HUES64 (cell line): ENCODE measurements at regions not wholly inside any gene's neighbourhood (a gene's known extent, or its start where the extent isn't known, plus 50 kb on each side); places are given as distances from the start of the nearest gene placed in this dataset.

ENCODE experiments used
- H3K27ac ChIP-seq: 2 replicates; pipeline ENCODE4 v1.7.0; 2013; ENCODE audit warnings: low read depth, low read length, inconsistent platforms
- H3K27me3 ChIP-seq: 2 replicates; pipeline ENCODE4 v1.6.1; 2013; ENCODE audit warnings: mild to moderate bottlenecking, low read length; ENCODE audit not compliant: insufficient read depth
- H3K36me3 ChIP-seq: 2 replicates; pipeline ENCODE4 v1.6.1; 2013; ENCODE audit warnings: mild to moderate bottlenecking, low read length; ENCODE audit not compliant: insufficient read depth
- H3K4me1 ChIP-seq: 2 replicates; pipeline ENCODE4 v1.6.1; 2013; ENCODE audit warnings: mild to moderate bottlenecking, low read length, moderate library complexity; ENCODE audit not compliant: insufficient read depth
- H3K4me3 ChIP-seq: 2 replicates; pipeline ENCODE4 v1.5.1; 2013; ENCODE audit warnings: mild to moderate bottlenecking, low read length, moderate library complexity
- H3K9ac ChIP-seq: 2 replicates; pipeline ENCODE4 v1.6.1; 2013; ENCODE audit warnings: mild to moderate bottlenecking, low read depth, low read length
- H3K9me3 ChIP-seq: 2 replicates; pipeline ENCODE4 v1.6.1; 2013; ENCODE audit warnings: low read depth, low read length; ENCODE audit not compliant: insufficient read depth
- WGBS: fragments of 150-250, 120-280 bp; methylation state at CpG from one replicate; pipeline ENCODE4 v1.1.7; 2013; ENCODE audit warnings: missing lambda C conversion rate; 5-methylcytosine and 5-hydroxymethylcytosine counted together

GRCh38 chr6:74133073-74133472, 437.1 kb downstream of the CD109 start:
- WGBS = 90% methylated on average over 1 of the region's 1 CpG
- no peaks in the 10 kb centered on the region for H3K27me3 ChIP-seq
- no peaks in the 10 kb centered on the region for H3K4me1 ChIP-seq
- H3K4me3 ChIP-seq = no peak overlapping the region
- no peaks in the 10 kb centered on the region for H3K36me3 ChIP-seq
- H3K27ac ChIP-seq = no peak overlapping the region
- no peak overlapping the region for H3K9ac ChIP-seq
- no peaks in the 10 kb centered on the region; the same call in 1 of the 2 replicates for H3K9me3 ChIP-seq

GRCh38 chr6:74130641-74131040, 434.6 kb downstream of the CD109 start:
- H3K9me3 ChIP-seq = no peaks in the 10 kb centered on the region; the same call in 1 of the 2 replicates
- H3K4me3 ChIP-seq = no peak overlapping the region
- H3K9ac ChIP-seq = no peak overlapping the region
- no peaks in the 10 kb centered on the region for H3K4me1 ChIP-seq
- 90% methylated on average over 2 of the region's 2 CpGs for WGBS
- no peaks in the 10 kb centered on the region for H3K36me3 ChIP-seq
- no peak overlapping the region for H3K27ac ChIP-seq
- no peaks in the 10 kb centered on the region for H3K27me3 ChIP-seq

GRCh38 chr6:74128536-74128935, 432.5 kb downstream of the CD109 start:
- Histone ChIP-seq H3K9ac (no peak overlapping the region), H3K4me3 (no peak overlapping the region), H3K27ac (no peak overlapping the region), H3K4me1 (no peaks in the 10 kb centered on the region), H3K36me3 (no peaks in the 10 kb centered on the region), H3K9me3 (no peaks in the 10 kb centered on the region), H3K27me3 (no peaks in the 10 kb centered on the region)
- WGBS = no CpG with 5 or more reads among the region's 1 CpG

- Histone ChIP-seq H3K27ac (no peak overlapping the region), H3K36me3 (no peaks in the 10 kb centered on the region), H3K9me3 (no peaks in the 10 kb centered on the region), H3K4me1 (no peaks in the 10 kb centered on the region), H3K4me3 (no peak overlapping the region), H3K27me3 (no peaks in the 10 kb centered on the region), H3K9ac (no peak overlapping the region)
- 100% methylated on average over 1 of the region's 1 CpG for WGBS
Measured at GRCh38 chr6:74117113-74117512, 421.1 kb downstream of the CD109 start.

GRCh38 chr6:74115674-74116073, 419.7 kb downstream of the CD109 start:
- no peak overlapping the region for H3K27ac ChIP-seq
- no peak overlapping the region for H3K9ac ChIP-seq
- no peaks in the 10 kb centered on the region for H3K4me1 ChIP-seq
- H3K4me3 ChIP-seq = no peak overlapping the region
- no peaks in the 10 kb centered on the region for H3K36me3 ChIP-seq
- H3K27me3 ChIP-seq = no peaks in the 10 kb centered on the region
- no peaks in the 10 kb centered on the region for H3K9me3 ChIP-seq
- 89% methylated on average over 3 of the region's 3 CpGs for WGBS

- Histone ChIP-seq H3K4me3 (no peak overlapping the region), H3K4me1 (no peaks in the 10 kb centered on the region), H3K9me3 (no peaks in the 10 kb centered on the region), H3K27ac (no peak overlapping the region), H3K36me3 (no peaks in the 10 kb centered on the region), H3K9ac (no peak overlapping the region), H3K27me3 (no peaks in the 10 kb centered on the region)
- 97% methylated on average over 2 of the region's 2 CpGs for WGBS
Measured at GRCh38 chr6:74114428-74114827, 418.4 kb downstream of the CD109 start.

- Histone ChIP-seq H3K4me3 (no peak overlapping the region), H3K27me3 (no peaks in the 10 kb centered on the region), H3K9ac (no peak overlapping the region), H3K9me3 (no peaks in the 10 kb centered on the region), H3K27ac (no peak overlapping the region), H3K4me1 (no peaks in the 10 kb centered on the region), H3K36me3 (no peaks in the 10 kb centered on the region)
- 84% methylated on average over 1 of the region's 2 CpGs for WGBS
Measured at GRCh38 chr6:74113901-74114300, 417.9 kb downstream of the CD109 start.

- no peak overlapping the region for H3K27ac ChIP-seq
- H3K27me3 ChIP-seq = no peaks in the 10 kb centered on the region
- H3K9me3 ChIP-seq = no peaks in the 10 kb centered on the region
- H3K4me3 ChIP-seq = no peak overlapping the region
- no peaks in the 10 kb centered on the region for H3K36me3 ChIP-seq
- no peak overlapping the region for H3K9ac ChIP-seq
- H3K4me1 ChIP-seq = no peaks in the 10 kb centered on the region
Measured at GRCh38 chr6:74103417-74103816, 407.4 kb downstream of the CD109 start.

GRCh38 chr6:74100719-74101287, 404.8 kb downstream of the CD109 start:
- Histone ChIP-seq H3K4me1 (no peaks in the 10 kb centered on the region), H3K36me3 (no peaks in the 10 kb centered on the region), H3K27ac (no peak overlapping the region), H3K9ac (no peak overlapping the region), H3K9me3 (no peaks in the 10 kb centered on the region), H3K4me3 (no peak overlapping the region), H3K27me3 (no peaks in the 10 kb centered on the region)

GRCh38 chr6:74096329-74096728, 400.3 kb downstream of the CD109 start:
- Histone ChIP-seq H3K36me3 (no peaks in the 10 kb centered on the region), H3K27ac (no peak overlapping the region)

GRCh38 chr6:74093361-74093760, 397.4 kb downstream of the CD109 start:
- no peaks in the 10 kb centered on the region for H3K4me1 ChIP-seq
- WGBS = 100% methylated on average over 1 of the region's 1 CpG
- H3K36me3 ChIP-seq = no peaks in the 10 kb centered on the region
- H3K27me3 ChIP-seq = no peaks in the 10 kb centered on the region
- no peak overlapping the region for H3K9ac ChIP-seq
- no peak overlapping the region for H3K27ac ChIP-seq
- no peaks in the 10 kb centered on the region for H3K9me3 ChIP-seq
- H3K4me3 ChIP-seq = no peak overlapping the region

More at GRCh38 chr6:74096329-74096728, 400.3 kb downstream of the CD109 start:
- Histone ChIP-seq H3K27me3 (no peaks in the 10 kb centered on the region), H3K4me3 (no peak overlapping the region), H3K9ac (no peak overlapping the region), H3K9me3 (no peaks in the 10 kb centered on the region), H3K4me1 (no peaks in the 10 kb centered on the region)

GRCh38 chr6:74091794-74092157, 395.8 kb downstream of the CD109 start:
- no peaks in the 10 kb centered on the region for H3K9me3 ChIP-seq
- H3K9ac ChIP-seq = no peak overlapping the region
- H3K4me3 ChIP-seq = no peak overlapping the region
- no peaks in the 10 kb centered on the region for H3K4me1 ChIP-seq
- no peaks in the 10 kb centered on the region for H3K36me3 ChIP-seq
- no peak overlapping the region for H3K27ac ChIP-seq
- no peaks in the 10 kb centered on the region for H3K27me3 ChIP-seq
- 70% methylated on average over 5 of the region's 5 CpGs for WGBS
